HG03039 (cell line): ENCODE measurements at regions not wholly inside any gene's neighbourhood (a gene's known extent, or its start where the extent isn't known, plus 50 kb on each side); places are given as distances from the start of the nearest gene placed in this dataset.
"Not testable (repeated sequence)": the region's sequence is repeated elsewhere in the genome, so short reads cannot be mapped to it uniquely, and the experiment has no call there.

Experiments used
- ATAC-seq: cut with Tn5 transposase; IDR thresholded peaks from one replicate; pipeline ENCODE4 v1.9.1; 2021; ENCODE audit warnings: mild to moderate bottlenecking, moderate library complexity; ENCODE audit not compliant: unreplicated experiment

GRCh38 chrX:40788698-40789097, 53.4 kb upstream of the MED14 start:
- ATAC-seq: not testable (repeated sequence)

GRCh38 chrX:40792433-40792832, 57.1 kb upstream of the MED14 start:
- no peak for ATAC-seq

- ATAC-seq: not testable (repeated sequence)
Observed at GRCh38 chrX:40794829-40795130, 59.4 kb upstream of the MED14 start.

GRCh38 chrX:40799745-40800144, 64.4 kb upstream of the MED14 start:
- ATAC-seq: not testable (repeated sequence)

GRCh38 chrX:40805404-40805803, 70.1 kb upstream of the MED14 start:
- no peak for ATAC-seq

- ATAC-seq: no peak
Observed at GRCh38 chrX:40806513-40807220, 71.3 kb upstream of the MED14 start.

GRCh38 chrX:40807384-40807783, 72.0 kb upstream of the MED14 start:
- no peak for ATAC-seq

GRCh38 chrX:40808203-40808602, 72.9 kb upstream of the MED14 start:
- ATAC-seq: no peak

GRCh38 chrX:40809210-40809609, 73.9 kb upstream of the MED14 start:
- no peak for ATAC-seq

GRCh38 chrX:40815045-40815444, 79.7 kb upstream of the MED14 start:
- ATAC-seq: not testable (repeated sequence)

- ATAC-seq: no peak
Observed at GRCh38 chrX:40816906-40817305, 81.6 kb upstream of the MED14 start.

- no peak for ATAC-seq
Observed at GRCh38 chrX:40818236-40818635, 82.9 kb upstream of the MED14 start.

GRCh38 chrX:40821780-40822179, 86.4 kb upstream of the MED14 start:
- no peak for ATAC-seq

GRCh38 chrX:40827331-40827730, 92.0 kb upstream of the MED14 start:
- no peak for ATAC-seq

- ATAC-seq: no peak
Observed at GRCh38 chrX:40831750-40832149, 96.4 kb upstream of the MED14 start.

GRCh38 chrX:40832723-40833122, 97.4 kb upstream of the MED14 start:
- ATAC-seq: no peak

- no peak for ATAC-seq
Observed at GRCh38 chrX:40834225-40834624, 98.9 kb upstream of the MED14 start.

- no peak for ATAC-seq
Observed at GRCh38 chrX:40835526-40835925, 100.2 kb upstream of the MED14 start.

GRCh38 chrX:40843643-40844042, 108.3 kb upstream of the MED14 start:
- no peak for ATAC-seq

- no peak for ATAC-seq
Observed at GRCh38 chrX:40844471-40844870, 109.1 kb upstream of the MED14 start.

GRCh38 chrX:40845331-40845911, 110.1 kb upstream of the MED14 start:
- ATAC-seq: no peak

- ATAC-seq: no peak
Observed at GRCh38 chrX:40849906-40850823, 114.8 kb upstream of the MED14 start.
